ENCODE measurements at regions not wholly inside any gene's neighbourhood (a gene's known extent, or its start where the extent isn't known, plus 50 kb on each side); places are given as distances from the start of the nearest gene placed in this dataset.

- no peak for DNase-seq
Observed at GRCh38 chr6:14258695-14259593, 141.4 kb downstream of the CD83 start.

DNA sequence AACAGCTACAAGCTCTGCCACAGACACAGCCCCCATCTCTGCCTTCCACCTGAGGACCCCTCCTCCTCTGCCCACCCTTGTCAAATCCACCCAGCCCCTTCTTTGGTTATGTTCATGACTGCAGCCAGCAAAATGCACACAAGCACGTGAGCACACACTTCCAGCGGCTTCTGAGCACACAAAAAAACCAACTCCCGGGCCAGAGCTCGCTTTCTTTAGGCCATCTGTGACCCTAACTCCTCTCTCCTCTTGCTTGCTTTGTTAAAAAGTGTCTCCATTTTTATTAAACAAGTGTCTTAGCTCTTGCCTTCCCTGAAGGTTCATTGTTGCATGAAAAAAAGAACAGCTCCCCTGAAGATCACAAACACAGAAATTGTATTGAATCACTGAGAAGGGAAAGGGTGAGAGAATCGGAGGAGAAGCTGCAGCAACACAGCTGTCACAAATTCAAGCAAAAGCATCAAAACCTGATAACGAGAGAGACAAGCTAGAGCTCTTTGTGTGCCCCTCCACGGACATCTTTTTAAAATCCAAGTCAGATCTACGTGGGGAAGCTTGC lies 142.1 kb downstream of the CD83 start:
- DNase-seq: no peak

DNA sequence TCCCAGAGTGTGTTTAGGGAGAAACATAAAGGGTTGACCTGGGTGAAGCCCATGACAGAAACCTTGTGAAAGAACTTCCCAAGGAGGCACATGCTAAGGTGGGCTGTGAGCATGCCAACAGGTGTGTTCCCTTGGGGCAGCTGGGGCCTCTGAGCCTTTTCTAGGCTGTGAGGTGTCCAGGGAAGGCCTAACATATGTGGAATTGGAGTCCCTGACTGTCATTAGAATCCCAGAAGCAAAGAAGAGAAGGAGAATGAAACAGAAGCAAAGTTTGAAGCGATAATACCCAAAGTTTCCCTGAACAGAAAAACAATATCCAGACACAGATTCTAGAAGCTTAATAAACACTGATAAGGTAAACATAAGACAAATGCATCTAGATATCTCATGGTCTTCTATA lies 143.3 kb downstream of the CD83 start:
- DNase-seq: no peak

DNA sequence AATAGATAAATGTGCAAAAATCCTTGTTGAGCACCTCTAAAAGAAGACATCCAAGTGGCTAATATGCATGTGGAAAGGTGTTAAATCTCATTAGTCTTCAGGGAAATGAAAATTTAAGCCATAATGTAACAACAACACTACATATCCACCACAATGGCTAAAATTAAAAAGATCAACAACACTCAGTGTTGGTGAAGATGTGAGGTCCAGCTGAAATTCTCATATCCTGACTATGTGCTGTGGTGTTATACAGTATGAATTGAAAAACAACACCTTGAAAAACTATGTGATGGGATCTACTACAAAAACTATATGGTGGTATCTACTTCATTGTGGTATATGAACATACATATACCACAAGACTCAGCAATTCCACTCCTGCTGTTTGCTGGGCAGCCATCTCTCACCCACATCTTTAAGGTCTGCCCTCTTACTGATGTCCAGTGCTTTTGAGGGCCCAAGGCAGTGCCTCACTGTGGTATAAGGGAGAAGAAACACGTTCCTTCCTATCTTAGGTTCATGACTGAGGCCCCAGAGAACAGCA lies 146.4 kb downstream of the CD83 start:
- no peak for DNase-seq

DNA sequence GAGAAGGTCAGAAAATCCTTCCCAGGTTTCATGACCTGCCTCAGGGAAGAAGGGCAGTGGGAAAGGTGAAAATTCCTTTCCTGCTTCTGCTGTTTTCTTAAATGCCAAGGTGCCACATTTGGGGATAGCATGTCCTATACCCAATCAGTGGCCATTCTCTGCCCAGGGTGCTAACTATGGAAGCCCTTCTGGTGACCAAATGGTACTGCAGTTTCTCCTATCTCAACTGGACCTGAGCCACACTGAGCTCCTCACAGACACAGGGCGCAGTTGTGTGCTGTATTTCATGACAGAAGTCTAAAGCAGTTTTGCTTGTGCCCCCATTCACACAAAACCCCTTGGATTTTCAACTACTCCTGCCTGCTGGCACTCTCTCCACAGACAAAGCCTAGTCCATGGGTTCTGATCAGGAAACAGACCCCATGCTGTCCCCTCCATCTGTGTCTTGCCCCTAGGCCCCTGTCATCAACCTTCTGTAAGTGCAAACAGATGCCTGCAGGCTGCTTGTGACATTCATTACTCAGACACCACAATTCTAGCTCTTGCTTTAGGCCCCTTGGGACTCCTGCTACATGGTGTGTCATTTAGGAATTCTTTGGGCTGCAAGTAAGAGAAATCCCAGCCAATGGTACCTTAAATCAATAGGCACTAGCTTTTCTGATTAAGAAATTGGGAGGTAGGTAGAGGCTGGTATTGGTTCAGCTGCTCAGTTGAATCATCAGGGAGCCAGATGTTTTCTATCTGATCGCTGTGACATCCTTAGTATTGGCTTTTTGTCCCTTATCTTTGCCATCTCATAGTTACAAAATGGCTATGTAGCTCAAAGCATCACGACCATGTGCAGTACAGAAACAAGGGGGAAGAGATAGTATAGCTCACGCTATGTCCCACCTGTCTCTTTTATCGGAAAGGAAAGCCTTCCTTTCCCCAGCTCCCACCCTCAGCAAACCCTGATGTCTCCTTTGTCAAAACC lies 147.8 kb downstream of the CD83 start:
- DNase-seq: no peak

DNA sequence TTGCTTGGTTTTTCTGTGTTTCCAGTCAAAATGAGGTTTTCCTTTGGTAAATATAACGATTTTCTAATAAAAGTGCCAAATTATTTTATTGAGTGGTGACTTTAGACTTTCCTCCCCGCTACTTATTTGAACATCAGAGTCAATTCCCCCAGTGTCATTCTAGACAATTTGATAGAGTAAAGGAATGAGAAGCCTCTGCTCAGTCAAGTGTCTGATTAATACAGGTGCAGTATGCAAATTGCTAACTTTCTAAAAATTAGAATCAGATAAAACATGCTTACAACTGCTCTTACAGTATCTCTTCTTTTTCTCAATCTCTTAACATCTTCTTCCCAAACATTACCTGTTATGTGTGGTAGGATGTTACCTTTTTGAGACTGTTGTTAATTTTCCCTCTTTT lies 148.7 kb downstream of the CD83 start:
- no peak for DNase-seq

GRCh38 chr6:14267885-14268660 lies 150.5 kb downstream of the CD83 start:
- no peak for DNase-seq

GRCh38 chr6:14269436-14269835 lies 151.9 kb downstream of the CD83 start:
- no peak for DNase-seq

DNA sequence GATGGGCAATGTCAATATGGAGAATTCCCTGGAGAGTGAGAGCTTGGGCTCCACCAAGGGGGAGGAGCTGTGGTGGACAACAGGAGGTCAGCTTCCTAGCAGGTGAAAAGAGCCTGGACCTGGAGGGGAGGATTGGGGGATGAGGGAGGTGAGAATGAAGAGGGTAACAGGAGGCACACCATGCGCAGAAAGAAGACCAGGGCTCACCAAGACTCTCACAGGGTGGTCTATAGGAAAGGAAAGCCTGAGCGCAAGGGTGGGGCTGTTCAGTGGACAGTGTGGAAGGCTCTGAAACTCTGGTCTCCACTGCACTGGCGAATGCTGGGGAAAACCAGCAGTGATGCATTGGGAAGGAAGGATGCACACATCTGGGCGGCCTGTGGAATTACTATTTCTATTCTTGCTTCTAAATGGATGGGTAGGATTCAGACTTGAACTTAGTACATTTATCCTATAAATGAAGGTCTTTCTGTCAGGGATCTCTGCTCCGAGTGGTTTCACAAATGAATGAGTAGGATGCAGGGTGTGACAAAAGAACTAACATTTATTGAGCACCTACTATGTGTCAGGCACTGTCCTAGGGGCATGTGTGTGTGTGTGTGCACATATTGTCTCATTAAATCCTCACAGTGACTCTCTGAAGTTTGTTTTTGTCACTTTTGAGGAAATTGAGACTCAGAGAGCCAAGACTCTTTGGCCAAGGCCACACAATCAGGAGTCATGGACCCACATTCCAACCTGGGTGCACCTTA lies 152.7 kb downstream of the CD83 start:
- no peak for DNase-seq

DNA sequence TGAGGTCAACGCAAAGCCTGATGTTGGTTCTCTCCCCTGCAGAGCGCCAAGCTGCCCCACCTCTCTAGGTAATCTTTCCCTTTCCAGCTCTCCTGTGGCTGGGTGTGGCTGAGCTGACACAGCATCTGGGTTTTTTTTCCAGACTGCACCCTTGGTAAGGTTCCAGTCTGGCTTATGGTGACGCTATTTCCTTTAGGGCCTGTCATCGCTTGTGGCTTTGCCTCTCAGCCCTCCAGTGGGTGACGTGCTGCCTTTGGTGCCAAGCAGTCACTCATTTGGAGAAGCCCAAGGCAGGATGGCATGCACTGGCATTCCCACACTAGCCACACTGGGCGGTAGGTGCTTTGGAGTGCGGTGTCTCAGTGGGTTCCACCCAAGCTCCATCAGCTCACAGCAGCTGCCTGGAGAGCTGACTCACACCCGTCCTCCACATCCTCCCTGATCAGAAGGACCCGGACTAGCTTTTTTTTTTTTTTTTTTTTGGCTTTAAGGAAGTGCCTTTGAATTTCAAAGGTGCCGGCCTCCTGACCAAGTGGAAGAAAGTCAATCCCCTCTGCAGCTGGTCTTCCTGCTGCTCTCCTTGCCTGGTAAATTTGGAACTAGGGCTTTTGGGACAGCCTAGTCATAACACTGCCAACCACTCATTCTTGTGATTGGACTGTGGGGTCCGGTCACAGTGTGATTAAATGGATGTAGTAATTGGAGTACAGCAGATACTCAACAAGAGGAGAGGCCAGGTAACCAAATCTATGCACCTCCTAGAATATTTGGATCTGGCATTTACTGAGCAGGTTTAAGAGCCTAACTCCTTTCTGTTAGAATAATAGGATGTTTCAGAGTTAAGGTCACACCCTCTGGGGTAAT lies 153.6 kb downstream of the CD83 start:
- DNase-seq: no peak

DNA sequence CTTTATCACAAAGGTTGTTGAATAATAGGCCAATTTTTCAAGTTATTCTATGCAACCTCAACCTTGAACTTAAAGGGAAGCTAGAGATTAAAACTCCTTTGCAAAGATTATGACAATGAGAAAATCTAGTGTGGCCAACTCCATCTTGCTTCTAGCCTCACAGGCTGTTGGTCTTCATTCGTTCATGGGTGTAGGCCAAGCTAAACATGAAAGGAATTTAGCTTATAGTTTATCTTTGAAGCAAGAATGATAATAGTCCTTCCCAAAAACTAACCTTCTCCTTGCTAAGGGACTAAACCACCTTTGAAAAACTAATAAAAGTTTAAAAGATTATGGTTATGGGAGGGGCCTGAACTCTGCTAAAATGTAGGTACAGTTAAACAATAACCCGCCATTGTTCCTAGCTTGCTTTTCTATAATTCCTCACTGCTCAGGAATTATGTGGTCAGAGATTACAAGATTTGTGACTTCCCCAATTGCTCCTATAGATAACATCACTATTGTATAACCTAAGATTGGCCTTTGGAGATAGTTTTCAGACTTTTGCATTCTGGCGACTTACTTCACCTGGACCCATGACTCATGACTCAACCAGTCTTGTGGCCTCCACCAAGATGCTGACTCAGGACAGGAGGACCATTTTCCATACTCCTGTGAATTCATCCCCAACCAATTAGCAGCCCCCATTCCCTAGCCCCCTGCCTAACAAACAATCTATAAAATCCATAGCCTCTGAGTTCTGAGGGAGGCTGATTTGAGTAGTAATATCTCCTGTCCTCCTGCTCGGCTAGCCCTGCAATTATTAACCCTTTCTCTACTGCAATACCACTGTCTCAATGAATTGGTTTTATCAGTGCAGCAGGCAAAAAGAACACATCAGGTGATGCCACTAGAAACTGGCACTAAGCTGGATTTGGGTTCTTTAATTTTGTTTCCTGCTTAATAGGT lies 154.5 kb downstream of the CD83 start:
- DNase-seq: no peak

GRCh38 chr6:14272737-14273085 lies 155.1 kb downstream of the CD83 start:
- DNase-seq: no peak

DNA sequence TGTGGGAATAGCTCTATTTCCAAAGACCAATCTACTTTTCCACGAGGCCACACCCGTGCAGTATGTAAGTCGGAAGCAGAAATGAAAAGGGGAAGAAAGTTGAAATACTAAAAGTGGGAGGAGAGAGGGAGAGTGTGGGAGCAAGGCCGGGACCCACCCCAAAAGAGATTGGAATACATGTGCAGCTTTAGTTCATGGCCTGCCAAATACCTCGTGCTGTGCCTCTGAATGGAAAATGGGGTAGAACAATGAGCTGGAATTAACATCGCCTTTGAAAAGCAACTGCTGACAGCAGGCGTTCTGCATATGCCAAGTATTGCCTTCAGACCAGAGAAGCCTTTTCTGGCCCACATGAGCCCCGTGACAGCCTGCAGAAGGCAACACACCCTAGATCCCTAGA lies 155.6 kb downstream of the CD83 start:
- no peak for DNase-seq

GRCh38 chr6:14274016-14274415 lies 156.4 kb downstream of the CD83 start:
- DNase-seq: no peak

- no peak for DNase-seq
Observed at GRCh38 chr6:14274546-14275492, 157.2 kb downstream of the CD83 start.

DNA sequence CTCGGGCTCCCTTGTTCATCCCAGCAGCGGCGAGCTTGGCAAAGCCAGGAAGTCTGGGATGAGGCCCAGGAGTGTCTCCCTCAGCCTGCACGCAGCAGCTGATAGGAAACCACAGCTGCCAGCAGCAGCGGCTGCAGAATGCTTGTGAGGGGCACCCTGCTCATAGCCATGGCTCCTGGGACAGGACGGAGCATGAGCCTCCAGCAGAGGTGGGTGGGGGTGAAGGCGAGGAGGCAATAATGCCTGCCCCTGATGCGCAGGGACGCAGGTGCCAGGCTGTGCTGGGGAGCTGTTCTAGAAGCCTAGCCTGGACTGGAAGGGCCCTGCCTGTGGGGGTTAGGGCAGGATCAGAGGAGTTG lies 157.9 kb downstream of the CD83 start:
- DNase-seq: no peak

DNA sequence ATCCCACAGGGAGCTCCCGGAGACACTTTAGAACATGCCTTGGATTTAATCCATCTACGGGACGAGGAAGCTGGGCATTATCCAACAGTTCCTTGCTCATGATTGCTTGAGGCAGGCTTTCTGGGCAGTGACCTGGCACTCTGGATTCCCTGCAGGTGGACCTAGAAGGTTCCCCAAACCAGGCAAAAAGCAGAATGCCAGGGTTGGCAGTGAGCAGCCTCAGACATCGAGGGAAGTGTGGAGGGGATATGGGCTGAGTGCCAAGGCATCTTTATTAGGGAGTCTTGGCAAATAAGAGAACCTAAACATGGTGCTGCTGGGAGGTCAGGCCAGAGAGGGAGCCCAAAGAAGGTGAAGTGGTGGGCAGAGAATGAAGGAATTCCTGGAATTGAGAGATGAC lies 158.5 kb downstream of the CD83 start:
- DNase-seq: no peak

GRCh38 chr6:14276667-14277404 lies 159.3 kb downstream of the CD83 start:
- no peak for DNase-seq

Data from SHP77 (cell line).